DOHH2 (cell line): ENCODE measurements at regions not wholly inside any gene's neighbourhood (a gene's known extent, or its start where the extent isn't known, plus 50 kb on each side); places are given as distances from the start of the nearest gene placed in this dataset.

Experiments used
- H3F3A ChIP-seq: fragments of 200-600 bp; sonication (generic), shearing (Covaris generic); 2 replicates; pipeline ENCODE4 v1.6.0; 2016; ENCODE audit warnings: antibody characterized with exemption, mild to moderate bottlenecking; ENCODE audit not compliant: control insufficient read depth, insufficient read depth
- H3K27ac ChIP-seq: fragments of 200-600 bp; sonication (generic); 2 replicates; pipeline ENCODE4 v1.5.1; 2014; ENCODE audit warnings: low read depth, mild to moderate bottlenecking, low read length, moderate library complexity
- H3K27me3 ChIP-seq: fragments of 200-600 bp; sonication (generic); 2 replicates; pipeline ENCODE4 v1.6.1; 2014; ENCODE audit warnings: mild to moderate bottlenecking, low read length, mixed read lengths; ENCODE audit not compliant: control insufficient read depth
- H3K36me3 ChIP-seq: fragments of 200-600 bp; sonication (generic); 2 replicates; pipeline ENCODE4 v1.6.1; 2014; ENCODE audit warnings: mild to moderate bottlenecking, low read length, moderate library complexity, mixed read lengths; ENCODE audit not compliant: control insufficient read depth
- H3K4me1 ChIP-seq: fragments of 200-600 bp; sonication (generic); 2 replicates; pipeline ENCODE4 v1.6.1; 2014; ENCODE audit warnings: mild to moderate bottlenecking, low read length, mixed read lengths; ENCODE audit not compliant: control insufficient read depth
- H3K4me2 ChIP-seq: fragments of 200-600 bp; sonication (generic); 2 replicates; pipeline ENCODE4 v1.6.0; 2014; ENCODE audit warnings: mild to moderate bottlenecking, low read length, moderate library complexity
- H3K4me3 ChIP-seq: fragments of 200-600 bp; sonication (generic); 2 replicates; pipeline ENCODE4 v1.5.1; 2014; ENCODE audit warnings: mild to moderate bottlenecking, low read length, mixed read lengths
- H3K79me2 ChIP-seq: fragments of 200-600 bp; sonication (generic); 2 replicates; pipeline ENCODE4 v1.6.1; 2014; ENCODE audit warnings: mild to moderate bottlenecking, low read length, mixed read lengths; ENCODE audit not compliant: control insufficient read depth
- H3K9me2 ChIP-seq: fragments of 200-600 bp; sonication (generic); replicated peaks from 2 replicates; pipeline ENCODE4 v1.6.1; 2014; ENCODE audit warnings: mild to moderate bottlenecking, low read length, mixed read lengths; ENCODE audit not compliant: control insufficient read depth
- H3K9me3 ChIP-seq: fragments of 200-600 bp; sonication (generic); 2 replicates; pipeline ENCODE4 v1.6.1; 2014; ENCODE audit warnings: antibody characterized with exemption, low read length, mixed read lengths; ENCODE audit not compliant: control insufficient read depth, insufficient read depth
- H4K20me1 ChIP-seq: fragments of 200-600 bp; sonication (generic); 2 replicates; pipeline ENCODE4 v1.6.0; 2014; ENCODE audit warnings: low read depth, mild to moderate bottlenecking, antibody characterized with exemption, low read length, moderate library complexity; ENCODE audit not compliant: control insufficient read depth, insufficient read depth
- CTCF ChIP-seq: fragments of 200-600 bp; sonication (generic); IDR thresholded peaks from one replicate; pipeline ENCODE4 v1.5.1; 2014; ENCODE audit warnings: antibody characterized with exemption, mild to moderate bottlenecking, low read depth, low read length; ENCODE audit not compliant: poor library complexity, severe bottlenecking
- EZH2phosphoT487 ChIP-seq: fragments of 200-600 bp; sonication (generic); IDR thresholded peaks from 2 replicates; pipeline ENCODE4 v1.6.1; 2017; ENCODE audit warnings: borderline replicate concordance, mild to moderate bottlenecking, antibody characterized with exemption, low read length, moderate library complexity, mixed read lengths

GRCh38 chr14:66037361-66037760, 448.8 kb upstream of the CCDC196 start:
- Histone ChIP-seq H3K79me2 (no peaks in the 10 kb centered on the region), H3F3A (no peaks in the 10 kb centered on the region), H3K4me3 (no peak overlapping the region), H3K27me3 (peaks cover 28% of the 10 kb centered on the region), H3K4me2 (no peak overlapping the region), H3K9me3 (no peaks in the 10 kb centered on the region), H3K9me2 (no peaks in the 10 kb centered on the region), H3K36me3 (no peaks in the 10 kb centered on the region), H4K20me1 (no peaks in the 10 kb centered on the region), H3K27ac (no peak overlapping the region), H3K4me1 (no peaks in the 10 kb centered on the region)
- no peak for TF ChIP-seq EZH2phosphoT487
- TF ChIP-seq CTCF: no peak

DNA sequence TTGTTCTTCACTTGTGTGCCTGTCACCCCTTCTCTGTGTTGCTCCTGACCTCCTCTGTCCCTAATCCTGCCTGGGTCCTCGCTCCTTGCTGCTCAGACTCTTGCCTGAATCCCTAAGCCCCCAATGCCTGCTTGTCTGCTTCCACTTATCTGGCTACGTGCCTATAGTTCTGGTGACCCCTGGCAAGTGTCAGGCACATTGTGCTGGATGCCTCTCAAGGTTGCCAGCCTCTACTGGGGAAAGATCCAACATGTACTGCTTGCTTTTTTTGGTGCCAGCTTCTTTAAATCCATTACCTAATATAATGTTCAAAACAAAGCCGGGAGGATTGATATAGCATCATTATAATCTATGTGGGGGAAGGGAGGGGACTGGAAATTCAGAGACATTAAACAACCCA, 448.0 kb upstream of the CCDC196 start:
- H3K9me2 ChIP-seq: no peaks in the 10 kb centered on the region
- no peaks in the 10 kb centered on the region for H3K36me3 ChIP-seq
- TF ChIP-seq CTCF (no peak), EZH2phosphoT487 (no peak)
- no peaks in the 10 kb centered on the region for H3K79me2 ChIP-seq
- H3F3A ChIP-seq: no peaks in the 10 kb centered on the region
- H3K27ac ChIP-seq: no peak overlapping the region
- no peaks in the 10 kb centered on the region for H4K20me1 ChIP-seq
- H3K9me3 ChIP-seq: no peaks in the 10 kb centered on the region
- no peak overlapping the region for H3K4me3 ChIP-seq
- no peaks in the 10 kb centered on the region for H3K4me1 ChIP-seq
- no peak overlapping the region for H3K4me2 ChIP-seq
- peaks cover 28% of the 10 kb centered on the region for H3K27me3 ChIP-seq

DNA sequence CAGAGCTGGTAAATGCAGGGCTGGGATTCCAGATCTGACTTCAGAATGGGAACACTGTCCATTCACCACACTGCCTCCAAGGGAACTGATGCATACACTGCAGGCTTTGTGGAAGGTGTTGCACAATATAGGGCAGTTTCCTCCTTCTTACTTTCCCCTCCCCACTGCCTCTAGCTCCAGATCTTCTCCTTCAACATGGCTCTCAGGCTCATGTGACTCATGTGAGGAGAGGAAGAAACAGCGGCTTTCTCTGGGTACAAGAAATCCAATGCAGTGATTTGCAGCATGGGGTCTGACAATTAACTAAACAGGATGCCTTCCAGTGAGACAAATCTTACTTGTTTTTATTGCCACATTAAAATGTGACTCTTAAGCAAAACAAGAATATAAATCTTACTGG, 447.6 kb upstream of the CCDC196 start:
- no peak overlapping the region for H3K4me3 ChIP-seq
- no peak overlapping the region for H3K4me2 ChIP-seq
- no peaks in the 10 kb centered on the region for H3K9me3 ChIP-seq
- peaks cover 28% of the 10 kb centered on the region for H3K27me3 ChIP-seq
- no peaks in the 10 kb centered on the region for H3K36me3 ChIP-seq
- H3K79me2 ChIP-seq: no peaks in the 10 kb centered on the region
- H4K20me1 ChIP-seq: no peaks in the 10 kb centered on the region
- H3K27ac ChIP-seq: no peak overlapping the region
- no peaks in the 10 kb centered on the region for H3F3A ChIP-seq
- no peaks in the 10 kb centered on the region for H3K4me1 ChIP-seq
- TF ChIP-seq EZH2phosphoT487 (no peak), CTCF (no peak)
- no peaks in the 10 kb centered on the region for H3K9me2 ChIP-seq

DNA sequence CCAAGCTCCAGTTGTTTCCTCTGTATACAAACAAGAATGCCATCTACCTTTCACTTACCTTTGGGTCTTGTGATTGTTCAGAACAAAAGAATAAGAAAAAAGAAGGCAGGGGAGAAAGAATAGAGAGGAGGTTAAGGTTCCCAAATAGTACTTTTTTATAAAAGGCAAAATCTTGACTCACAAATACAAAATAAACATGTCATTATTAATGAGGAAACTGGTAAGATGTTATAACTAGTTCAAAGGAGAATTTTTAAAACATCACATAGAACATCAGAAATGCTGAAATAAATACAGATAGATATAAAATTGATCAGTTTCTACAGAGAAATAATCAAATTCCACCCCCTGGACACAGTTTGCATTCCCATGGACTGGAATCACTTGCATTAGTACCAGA, 446.7 kb upstream of the CCDC196 start:
- H3K9me3 ChIP-seq: no peaks in the 10 kb centered on the region

More for the DNA sequence above, 446.7 kb upstream of the CCDC196 start:
- Histone ChIP-seq H3F3A (no peaks in the 10 kb centered on the region), H3K4me1 (no peaks in the 10 kb centered on the region), H3K27me3 (peaks cover 28% of the 10 kb centered on the region), H3K36me3 (no peaks in the 10 kb centered on the region), H3K79me2 (no peaks in the 10 kb centered on the region), H3K9me2 (no peaks in the 10 kb centered on the region), H3K4me3 (no peak overlapping the region), H4K20me1 (no peaks in the 10 kb centered on the region), H3K4me2 (no peak overlapping the region), H3K27ac (no peak overlapping the region)
- TF ChIP-seq EZH2phosphoT487 (no peak), CTCF (no peak)
